ENCODE measurements at regions not wholly inside any gene's neighbourhood (a gene's known extent, or its start where the extent isn't known, plus 50 kb on each side); places are given as distances from the start of the nearest gene placed in this dataset.
A peak's percentile ranks its signal among the peaks of the same experiment; 100 is the strongest.

DNA sequence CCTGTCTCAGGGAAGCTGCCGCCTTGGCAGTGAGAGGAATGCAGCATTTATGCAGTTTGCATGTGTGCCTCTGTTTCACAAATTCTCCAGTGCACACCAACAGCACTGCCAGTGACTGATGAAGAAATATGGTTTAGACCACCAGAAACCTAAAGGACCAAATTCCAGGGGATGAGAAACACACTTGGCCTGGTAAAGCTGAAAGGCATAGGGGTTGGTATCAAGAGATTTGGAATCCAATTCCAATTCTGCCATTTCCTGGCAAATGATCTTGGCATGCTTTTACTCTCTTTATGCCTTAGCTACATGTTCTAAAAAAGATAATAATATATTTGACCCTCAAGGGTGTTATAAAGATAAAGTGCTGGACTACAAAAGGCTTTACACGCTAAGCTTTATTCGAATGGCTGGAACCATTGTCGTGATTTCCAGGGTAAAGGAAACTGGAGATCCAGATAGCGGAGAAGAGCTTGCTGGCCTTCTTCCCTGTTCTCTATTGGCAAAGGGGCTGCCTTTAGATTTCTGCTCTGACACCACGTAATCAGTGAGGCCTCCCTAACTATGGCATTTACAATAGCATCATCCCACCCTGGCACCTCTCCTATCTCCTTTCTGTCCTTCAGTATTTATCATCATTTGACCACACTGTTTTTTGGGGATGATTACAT lies 359.8 kb upstream of the ASIC2 start:
- no peak for DNase-seq

DNA sequence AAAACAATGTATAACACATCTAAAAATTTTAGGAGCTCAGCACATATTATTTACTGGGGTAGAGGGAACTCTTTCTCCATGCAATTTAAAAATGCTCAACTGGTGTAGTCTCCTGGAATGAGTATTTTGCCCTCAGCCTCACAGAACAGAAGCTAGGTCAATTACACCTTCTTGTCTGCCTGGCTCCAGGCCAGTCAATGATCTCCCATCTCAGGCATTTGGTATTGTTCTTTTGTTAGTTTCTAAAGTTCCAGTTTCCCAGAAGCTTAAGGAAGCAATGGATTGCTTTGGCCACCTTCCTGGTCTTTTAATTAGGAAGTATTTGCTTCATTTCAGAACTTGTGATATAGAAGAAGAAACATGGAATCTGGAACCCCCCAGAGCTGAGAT lies 360.3 kb upstream of the ASIC2 start:
- no peak for DNase-seq

GRCh38 chr17:33657181-33657580 lies 364.1 kb upstream of the ASIC2 start:
- DNase-seq, result no peak

GRCh38 chr17:33661975-33662374 lies 368.9 kb upstream of the ASIC2 start:
- no peak for DNase-seq

DNA sequence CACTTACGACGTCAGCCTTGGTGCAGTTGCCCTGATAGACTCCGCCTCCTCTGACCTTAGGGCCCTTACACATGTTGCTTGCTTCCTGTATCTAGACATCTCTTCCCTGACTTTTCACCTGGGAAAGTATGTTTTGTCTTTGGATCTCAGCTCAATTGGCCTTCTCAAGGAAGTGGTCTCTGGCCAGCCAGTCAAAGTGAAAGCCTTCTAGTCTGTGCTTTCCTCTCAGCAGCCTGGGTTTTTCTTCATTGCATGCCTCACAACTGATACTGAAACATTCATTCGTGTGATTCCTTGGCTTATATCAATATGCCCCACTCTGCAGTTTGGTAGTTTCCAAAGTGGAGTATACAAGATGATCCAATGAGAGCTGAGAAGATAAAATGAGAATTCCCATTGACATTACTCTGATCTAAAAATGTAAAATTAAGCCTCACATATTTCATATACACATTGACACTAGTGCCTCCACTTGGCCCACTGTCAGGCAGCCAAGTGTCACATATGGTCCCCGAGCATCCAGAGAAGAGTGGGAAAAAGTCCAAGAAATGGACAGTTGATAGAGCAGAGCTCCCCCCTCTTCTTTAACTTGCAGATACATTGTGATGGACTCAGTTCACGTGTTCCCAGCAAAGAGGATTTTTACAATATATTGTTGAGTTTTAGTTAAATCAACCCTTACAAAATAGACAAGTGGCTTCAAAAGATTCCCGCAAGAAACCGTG lies 371.2 kb upstream of the ASIC2 start:
- DNase-seq, result no peak

- DNase-seq, result no peak
These were observed 374.0 kb upstream of the ASIC2 start for GRCh38 chr17:33667052-33667509.

DNA sequence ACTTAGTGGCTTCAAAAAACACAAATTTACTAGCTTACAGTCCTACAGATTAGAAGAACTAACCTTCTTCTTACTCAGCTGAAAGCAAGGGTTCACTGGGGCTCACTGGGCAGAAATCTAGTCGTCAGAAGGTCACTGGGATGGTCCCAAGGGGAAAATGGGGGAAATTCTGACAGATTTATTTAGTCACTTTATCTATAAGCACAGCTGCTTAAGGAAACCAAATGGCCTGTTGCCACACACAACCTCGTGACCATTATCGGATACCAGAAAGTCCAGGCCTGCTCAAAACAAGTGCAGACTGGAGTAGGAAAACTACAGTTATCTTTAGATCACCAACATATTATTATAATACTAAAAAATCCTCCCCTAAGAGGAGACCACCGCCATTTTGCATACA lies 374.6 kb upstream of the ASIC2 start:
- DNase-seq, result no peak

- no peak for DNase-seq
These were observed 375.4 kb upstream of the ASIC2 start for GRCh38 chr17:33668516-33668915.

- DNase-seq, result no peak
These were observed 378.4 kb upstream of the ASIC2 start for GRCh38 chr17:33671491-33671890.

DNA sequence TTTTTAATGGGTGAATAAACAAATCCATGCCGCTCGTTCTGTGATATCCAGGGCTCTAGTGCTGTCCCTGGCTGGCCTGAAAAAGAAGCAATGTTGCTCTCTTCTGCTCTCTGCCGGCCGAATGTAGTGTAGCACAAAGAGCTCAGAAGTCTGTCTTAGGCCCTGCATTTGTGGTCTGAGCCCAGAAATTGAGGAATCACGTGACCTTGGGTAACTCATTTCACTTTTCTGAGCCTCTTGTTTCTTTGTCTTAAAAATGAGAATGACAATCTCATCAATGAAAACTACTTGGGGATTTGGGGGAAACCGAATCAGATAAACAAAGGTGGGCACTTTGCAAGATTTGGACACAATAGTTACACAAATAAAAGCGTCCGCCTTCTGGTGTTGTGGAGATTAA lies 381.6 kb upstream of the ASIC2 start:
- DNase-seq, result peak in 3 of 6 experiments; percentile 1 to 16 (median 3)

- peak in 1 of 6 experiments; percentile 25 for DNase-seq
These were observed 383.3 kb upstream of the ASIC2 start for GRCh38 chr17:33676444-33676843.

GRCh38 chr17:33679595-33679994 lies 386.5 kb upstream of the ASIC2 start:
- DNase-seq, result no peak

GRCh38 chr17:33680472-33680871 lies 387.4 kb upstream of the ASIC2 start:
- DNase-seq, result no peak

GRCh38 chr17:33682599-33682998 lies 389.5 kb upstream of the ASIC2 start:
- DNase-seq, result no peak

- no peak for DNase-seq
These were observed 391.6 kb upstream of the ASIC2 start for GRCh38 chr17:33684735-33685134.

DNA sequence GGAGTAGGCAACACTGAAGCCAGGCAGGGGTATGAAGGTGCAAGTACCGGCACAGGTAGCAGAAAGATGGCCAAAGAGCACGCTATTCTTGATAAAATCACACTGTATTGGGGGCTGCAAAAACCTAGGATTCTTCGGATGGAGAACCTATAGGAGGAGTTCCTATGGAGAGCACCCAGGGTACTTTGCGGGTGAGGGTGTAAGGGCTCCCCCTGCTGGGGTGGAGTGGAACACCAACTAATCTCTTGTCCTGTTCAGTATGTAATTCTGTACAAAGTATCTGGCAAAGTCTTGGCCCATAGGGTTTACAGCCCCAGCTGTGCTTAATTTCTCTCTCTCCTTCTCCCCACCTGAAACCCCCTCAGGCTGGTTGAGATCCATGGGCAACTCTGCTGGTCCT lies 393.1 kb upstream of the ASIC2 start:
- DNase-seq, result peak in 1 of 6 experiments; percentile 2

DNA sequence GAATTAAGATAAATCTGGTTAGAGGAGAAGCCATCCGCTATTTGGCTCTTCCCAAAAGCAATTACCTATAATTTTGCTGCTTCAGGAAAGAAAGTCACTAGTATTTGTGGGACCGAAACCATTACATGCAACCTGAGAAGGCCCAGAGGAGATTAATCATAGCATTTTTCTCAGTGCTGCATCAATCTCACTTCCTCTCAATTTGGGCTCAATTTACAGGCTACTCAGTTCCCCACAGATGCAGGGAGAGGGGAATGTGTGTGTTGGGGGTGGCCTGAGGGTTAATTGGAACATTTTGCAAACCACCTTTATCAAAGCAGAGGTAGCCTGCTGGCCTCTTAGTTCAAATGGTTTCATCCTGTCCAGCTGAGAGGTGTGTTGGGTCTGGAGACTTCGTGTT lies 394.7 kb upstream of the ASIC2 start:
- DNase-seq, result no peak

DNA sequence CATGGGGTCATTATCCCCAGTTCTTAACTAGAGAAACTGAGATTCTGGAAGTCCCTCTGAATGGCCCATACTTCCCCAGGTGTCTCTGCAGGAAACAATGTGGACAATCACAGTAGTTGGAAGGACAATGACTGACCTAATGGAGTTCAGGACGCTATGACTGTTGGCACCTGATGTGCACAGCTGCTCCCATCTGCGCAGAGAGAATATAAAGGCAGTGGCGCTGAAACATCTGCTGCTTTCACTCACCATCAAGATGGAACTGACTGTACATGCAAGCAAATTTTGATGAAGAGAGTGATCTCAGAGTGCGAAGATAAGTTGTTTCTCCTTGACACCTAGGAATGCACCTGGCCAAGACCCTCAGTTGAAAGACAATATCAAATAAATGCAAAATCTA lies 395.7 kb upstream of the ASIC2 start:
- no peak for DNase-seq

DNA sequence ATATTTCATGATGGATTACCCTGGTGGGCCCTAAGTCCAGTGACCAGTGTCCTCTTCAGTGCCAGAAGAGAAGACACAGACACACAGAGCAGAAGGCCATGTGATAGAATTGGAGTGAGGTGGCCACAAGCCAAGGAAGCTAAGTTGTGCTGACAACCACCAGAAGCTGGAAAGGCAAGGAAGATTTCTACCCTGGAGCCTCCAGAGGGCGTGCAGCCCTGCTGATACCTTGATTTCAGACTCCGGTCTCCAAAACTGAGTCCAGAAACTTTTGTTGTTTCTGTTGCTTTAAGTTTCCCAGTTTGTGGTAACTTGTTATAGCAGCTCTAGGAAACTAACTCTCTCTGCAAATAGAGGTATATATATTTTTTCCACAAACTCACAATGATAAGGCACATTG lies 396.6 kb upstream of the ASIC2 start:
- no peak for DNase-seq

- no peak for DNase-seq
These were observed 402.3 kb upstream of the ASIC2 start for GRCh38 chr17:33695431-33695830.

DNA sequence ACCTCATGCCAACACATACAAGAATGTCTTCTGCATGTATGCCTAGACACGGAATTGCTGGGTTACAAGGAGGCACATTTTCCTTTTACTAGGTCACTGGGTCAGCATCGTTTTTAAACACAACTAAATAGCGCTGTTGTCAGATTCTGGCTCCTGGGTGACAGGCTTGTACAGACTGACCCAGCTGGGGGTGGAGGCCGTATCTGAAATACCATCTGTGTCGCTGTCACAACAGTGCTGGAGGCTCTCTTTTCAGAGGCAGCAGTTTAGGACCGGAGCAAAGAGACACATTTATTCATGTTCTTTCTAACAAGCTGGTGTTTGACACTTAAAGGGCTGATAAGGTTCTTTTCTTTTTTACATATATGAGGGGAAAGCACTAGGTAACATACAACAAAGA lies 403.0 kb upstream of the ASIC2 start:
- DNase-seq, result no peak

DNA sequence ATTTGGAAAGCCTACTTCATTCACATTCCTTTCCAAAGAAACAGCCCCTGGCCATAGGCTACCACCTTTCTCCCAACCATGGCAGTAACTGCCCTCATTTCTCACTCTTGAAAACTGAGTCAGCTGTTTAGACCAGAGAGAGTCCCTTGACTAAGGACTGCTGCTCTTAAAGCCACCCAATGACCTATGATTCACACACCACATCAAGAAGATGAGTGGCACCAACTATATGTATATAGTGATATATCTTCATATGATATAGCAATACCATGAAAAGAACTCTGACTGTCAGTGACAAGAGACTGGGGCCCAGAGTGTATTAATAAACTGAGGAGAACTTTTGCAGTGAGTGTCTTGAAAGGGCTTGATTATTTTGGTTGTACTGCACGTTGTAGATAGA lies 404.5 kb upstream of the ASIC2 start:
- no peak for DNase-seq

GRCh38 chr17:33701910-33702309 lies 408.8 kb upstream of the ASIC2 start:
- no peak for DNase-seq

- DNase-seq, result no peak
These were observed 411.8 kb upstream of the ASIC2 start for GRCh38 chr17:33704856-33705255.

- DNase-seq, result no peak
These were observed 416.8 kb upstream of the ASIC2 start for GRCh38 chr17:33709881-33710280.

Measured in stimulated activated naive CD4-positive, alpha-beta T cell (primary cell).